GM18520 (cell line): ENCODE measurements at regions not wholly inside any gene's neighbourhood (a gene's known extent, or its start where the extent isn't known, plus 50 kb on each side); places are given as distances from the start of the nearest gene placed in this dataset.
"Not testable (repeated sequence)": the region's sequence is repeated elsewhere in the genome, so short reads cannot be mapped to it uniquely, and the experiment has no call there.

Experiments
- ATAC-seq: cut with Tn5 transposase; IDR thresholded peaks from one replicate; pipeline ENCODE4 v1.9.1; 2021; ENCODE audit not compliant: unreplicated experiment

DNA sequence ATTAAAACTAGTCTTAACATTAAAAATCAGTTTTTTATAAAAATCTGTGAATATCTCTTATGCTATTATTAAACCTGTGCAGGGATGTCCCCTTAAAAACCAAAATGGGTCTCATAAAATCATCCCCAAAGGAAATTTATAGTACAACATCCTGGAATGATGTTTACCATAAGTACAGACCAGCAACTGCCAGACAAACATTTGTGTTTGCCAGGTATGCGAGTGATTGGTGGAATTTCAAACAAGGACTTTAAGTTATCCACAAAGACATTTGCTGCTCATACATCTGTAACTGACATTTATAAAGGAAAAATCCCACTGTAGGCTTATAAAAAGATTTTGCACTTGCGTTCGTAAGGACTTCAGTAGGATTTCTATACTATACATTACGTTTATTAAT is 1375.4 kb upstream of the WWC1 start:
- ATAC-seq = no peak

DNA sequence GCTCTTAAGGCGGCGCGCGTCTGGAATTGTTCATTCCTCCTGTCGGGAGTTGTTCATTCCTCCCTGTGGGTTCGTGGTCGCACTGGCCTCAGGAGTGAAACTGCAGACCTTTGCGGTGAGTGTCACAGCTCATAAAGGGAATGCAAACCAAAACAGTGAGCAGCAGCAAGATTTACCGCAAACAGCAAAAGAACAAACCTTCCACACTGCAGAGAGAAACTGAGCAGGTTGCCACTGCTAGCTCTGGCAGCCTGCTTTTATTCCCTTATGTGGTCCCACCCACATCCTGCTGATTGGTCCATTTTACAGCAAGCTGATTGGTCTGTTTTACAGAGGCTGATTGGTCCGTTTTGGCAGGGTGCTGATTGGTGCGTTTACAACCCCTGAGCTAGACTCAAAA is 1365.3 kb upstream of the WWC1 start:
- ATAC-seq = no peak

DNA sequence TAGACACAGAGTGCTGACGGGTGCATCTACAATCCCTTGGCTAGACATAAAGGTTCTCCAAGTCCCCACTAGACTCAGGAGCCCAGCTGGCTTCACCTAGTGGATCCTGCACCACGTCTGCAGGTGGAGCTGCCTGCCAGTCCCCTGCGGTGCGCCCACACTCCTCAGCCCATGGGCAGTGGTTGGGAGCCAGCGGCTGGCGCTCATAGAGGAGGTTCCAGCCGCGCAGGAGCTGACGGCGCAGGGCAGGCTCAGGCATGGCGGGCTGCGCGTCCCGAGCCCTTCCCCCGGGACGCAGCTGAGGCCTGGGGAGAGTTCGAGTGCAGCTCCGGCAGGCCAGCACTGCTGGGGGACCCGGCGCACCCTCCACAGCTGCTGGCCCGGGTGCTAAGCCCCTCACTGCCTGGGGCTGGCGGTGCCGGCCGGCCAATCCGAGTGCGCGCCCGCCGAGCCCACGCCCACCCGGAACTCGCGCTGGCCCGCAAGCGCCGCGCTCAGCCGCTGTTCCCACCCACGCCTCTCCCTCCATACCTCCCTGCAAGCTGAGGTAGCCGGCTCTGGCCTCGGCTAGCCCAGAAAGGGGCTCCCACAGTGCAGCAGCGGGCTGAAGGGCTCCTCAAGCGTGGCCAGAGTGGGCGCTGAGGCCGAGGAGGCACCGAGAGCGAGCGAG is 1364.5 kb upstream of the WWC1 start:
- ATAC-seq = not testable (repeated sequence)

DNA sequence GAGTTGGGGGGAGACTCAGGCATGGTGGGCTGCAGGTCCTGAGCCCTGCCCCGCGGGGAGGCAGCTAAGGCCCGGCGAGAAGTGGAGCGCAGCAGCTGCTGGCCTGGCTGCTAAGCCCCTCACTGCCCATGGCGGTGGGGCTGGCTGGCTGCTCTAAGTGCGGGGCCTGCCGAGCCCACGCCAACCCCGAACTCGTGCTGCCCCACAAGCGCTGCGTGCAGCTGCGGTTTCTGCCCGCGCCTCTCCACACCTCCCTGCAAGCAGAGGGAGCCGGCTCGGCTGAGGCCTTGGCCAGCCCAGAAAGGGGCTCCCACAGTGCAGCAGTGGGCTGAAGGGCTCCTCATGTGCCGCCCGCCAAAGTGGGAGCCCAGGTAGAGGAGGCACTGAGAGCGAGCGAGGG is 1355.1 kb upstream of the WWC1 start:
- no peak for ATAC-seq

DNA sequence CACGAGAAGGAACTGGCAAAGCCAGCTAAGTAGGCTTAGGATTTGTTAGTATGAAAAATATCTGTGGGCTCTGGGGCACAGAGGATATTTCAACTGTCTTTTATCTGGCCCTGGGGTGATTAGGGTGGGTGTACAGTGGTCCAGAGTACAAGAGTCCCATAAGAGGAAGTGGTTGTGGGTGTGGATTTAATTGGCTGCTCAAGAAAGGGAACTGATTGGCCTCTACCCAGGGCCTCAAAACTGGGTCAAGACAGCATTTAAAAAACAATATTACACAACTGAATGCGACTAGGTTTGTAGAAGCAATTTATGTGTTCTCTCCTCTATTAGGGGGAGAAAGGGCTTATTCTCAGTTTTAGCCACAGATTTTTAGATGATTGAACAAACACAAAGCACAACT is 1353.4 kb upstream of the WWC1 start:
- no peak for ATAC-seq

DNA sequence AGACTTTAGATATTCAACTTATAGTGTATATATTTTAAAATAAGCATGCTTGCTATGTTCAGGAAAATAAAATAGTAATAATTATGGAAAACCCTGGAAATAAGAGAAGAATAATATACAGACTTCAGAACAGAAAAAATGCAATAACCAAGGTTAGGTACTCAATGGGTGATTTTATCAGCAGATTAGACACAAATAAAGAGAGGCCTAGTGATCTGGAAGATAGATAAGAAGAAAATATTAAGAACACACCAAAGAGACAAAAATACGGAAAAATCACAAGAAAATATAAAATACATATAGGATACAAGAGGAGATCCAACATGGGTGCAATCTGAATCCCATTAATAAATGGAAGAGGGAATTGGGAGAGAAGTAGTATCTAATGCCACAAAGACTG is 1348.5 kb upstream of the WWC1 start:
- ATAC-seq = no peak

DNA sequence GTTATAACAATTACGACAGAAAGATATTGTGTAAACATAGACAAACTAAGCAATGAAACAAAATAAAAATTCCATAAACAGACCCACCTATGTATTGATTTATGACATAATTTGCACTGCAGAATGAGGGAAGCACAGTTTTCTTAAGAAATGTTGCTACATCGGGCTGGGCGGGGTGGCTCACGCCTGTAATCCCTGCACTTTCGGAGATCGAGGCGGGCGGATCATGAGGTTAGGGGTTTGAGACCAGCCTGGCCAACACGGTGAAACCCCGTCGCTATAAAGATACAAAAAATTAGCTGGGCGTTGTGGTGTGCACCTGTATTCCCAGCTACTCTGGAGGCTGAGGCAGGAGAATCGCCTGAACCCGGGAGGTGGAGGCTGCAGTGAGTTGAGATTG is 1344.4 kb upstream of the WWC1 start:
- ATAC-seq = no peak

DNA sequence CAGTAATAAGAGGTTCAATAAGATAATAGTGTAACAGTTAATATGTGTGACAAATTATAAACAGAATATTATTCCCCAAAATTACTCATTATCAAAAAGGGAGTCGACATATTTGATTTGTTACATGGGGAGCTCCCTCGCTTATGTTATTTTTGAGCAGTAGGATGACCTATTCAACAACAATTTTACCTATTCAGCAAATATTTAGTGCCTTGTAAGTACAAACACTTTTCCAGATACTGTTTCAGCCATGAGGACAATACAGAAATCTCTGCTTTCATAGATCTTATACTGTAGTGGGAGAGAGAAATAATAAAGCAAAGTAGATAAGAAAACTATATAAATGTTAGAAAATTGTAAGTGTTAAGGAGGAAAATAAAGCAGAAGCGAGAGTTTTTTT is 1342.8 kb upstream of the WWC1 start:
- no peak for ATAC-seq

DNA sequence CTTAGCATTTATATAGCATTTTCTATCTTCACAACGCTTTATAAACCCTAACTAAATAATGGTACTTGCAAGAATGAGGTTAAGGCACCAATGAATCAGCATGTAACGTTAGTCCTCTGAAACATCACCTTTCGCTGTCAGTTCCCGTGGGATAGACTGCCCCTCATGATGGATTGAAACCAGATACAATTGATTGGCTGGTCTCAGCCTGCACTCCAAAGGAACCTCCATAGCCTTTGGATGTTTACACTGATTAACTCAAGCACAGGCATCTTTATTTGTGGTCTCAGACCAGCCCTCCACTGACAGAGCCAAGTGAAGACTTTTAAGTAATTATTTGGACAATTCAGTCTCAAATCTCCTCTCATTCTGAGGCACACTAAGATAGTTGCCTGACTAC is 1339.4 kb upstream of the WWC1 start:
- no peak for ATAC-seq

DNA sequence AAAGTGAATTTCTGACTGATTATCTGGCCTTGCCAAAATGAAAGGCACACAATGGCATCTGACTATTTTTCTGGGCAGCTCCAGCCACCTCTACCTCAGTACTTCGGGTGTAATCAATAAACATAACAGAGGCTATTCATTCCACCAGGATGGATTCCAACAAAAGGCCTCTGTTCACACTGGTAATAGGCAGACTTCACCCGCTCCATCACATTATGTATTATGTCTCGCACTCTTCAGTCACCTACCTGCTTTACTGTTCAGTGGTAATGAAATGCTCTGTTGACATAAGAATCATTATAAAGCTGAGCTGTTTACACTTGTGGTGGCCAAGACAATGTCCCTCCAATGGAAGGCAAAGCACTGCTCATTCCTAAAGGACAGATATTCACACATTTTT is 1333.7 kb upstream of the WWC1 start:
- ATAC-seq = no peak

DNA sequence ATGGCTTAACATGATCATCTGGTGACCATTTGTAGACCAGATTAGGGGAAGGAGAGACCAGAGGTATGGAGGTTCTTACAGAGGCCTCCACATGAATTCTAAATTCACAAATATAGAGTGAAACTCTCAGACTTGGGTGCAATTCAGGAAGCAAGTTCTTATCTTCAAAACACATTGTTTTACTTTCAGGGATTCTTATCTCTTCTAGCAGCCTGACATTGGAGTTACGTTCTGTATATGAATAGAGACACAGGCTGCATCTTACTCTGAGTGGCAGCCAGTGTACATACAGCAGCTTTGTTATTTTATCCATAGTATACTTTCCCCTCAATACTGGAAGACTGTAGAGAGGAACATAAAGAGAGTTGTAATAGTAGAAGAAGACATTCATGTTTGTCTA is 1331.7 kb upstream of the WWC1 start:
- no peak for ATAC-seq

DNA sequence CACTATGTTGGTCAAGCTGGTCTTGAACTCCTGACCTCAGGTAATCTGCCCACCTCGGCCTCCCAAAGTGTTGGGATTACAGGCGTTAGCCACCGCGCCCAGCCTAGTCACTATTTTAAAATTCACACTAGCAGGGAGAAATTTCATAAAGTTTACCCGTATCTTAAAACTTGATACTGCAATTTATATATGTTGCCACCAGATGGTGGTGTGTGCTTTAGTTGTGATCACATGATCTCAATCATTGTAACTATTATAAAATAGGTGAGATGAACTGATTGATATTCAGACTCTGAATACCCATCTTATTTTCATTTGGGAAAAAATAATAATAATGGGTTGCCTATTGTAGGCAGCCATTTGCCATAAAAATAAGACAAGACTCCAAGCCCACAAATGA is 1330.4 kb upstream of the WWC1 start:
- ATAC-seq = no peak

DNA sequence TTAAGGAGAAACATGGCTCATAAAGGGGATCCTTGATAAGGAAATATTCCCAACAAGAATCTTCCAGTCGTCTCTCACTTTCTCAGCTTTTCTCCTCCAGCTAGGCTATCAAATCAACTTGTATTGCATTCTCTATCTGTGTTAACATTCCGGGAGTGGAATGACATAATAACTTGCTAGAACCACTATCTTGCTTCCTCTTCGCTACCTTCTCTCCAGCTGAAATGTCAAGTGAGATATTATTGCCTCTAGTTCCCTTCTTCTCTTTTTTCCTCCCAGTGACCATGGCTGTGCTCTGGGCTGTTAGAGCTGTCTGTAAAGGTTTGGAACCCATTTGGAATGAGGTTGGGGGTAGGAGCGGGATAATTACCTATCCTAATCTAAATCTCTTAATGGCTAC is 1329.5 kb upstream of the WWC1 start:
- no peak for ATAC-seq

DNA sequence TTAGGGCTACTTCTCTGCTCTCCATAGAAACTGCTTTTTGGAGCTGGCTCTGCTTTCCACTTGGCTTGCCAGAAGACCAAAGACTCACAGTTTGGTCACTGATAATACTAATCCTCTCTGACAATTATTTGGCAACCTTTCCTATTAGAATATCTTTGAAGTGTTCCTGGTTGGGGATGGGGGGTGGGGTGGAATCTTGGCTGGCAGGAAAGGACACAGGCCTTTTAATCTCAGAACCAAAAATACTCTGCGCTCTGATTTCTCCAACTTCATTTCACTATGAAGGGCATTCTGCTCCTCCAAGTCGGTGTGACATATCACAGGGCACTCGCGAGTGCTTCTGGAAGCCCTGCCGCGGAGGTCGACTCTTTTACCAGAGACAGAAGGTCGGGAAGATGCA is 1329.0 kb upstream of the WWC1 start:
- ATAC-seq = no peak

DNA sequence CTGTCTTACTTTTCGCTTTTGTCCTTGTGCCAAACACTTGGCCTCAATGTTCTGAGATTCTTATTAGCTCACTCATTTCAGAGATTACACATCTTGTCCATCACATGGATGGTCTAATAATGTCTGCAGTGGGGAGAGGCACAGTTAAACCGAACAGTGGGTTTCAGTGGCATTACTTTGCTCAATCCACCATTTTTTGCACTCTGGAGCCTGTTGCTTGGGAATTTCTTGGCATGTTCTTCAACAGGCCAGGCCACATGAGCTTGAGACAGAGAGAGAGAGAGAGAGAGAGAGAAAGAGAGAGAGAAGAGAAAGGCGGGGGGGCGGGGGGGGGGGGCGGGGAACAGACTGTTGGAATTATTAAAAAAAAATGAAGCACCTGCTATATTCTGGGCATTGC is 1327.8 kb upstream of the WWC1 start:
- ATAC-seq = no peak

DNA sequence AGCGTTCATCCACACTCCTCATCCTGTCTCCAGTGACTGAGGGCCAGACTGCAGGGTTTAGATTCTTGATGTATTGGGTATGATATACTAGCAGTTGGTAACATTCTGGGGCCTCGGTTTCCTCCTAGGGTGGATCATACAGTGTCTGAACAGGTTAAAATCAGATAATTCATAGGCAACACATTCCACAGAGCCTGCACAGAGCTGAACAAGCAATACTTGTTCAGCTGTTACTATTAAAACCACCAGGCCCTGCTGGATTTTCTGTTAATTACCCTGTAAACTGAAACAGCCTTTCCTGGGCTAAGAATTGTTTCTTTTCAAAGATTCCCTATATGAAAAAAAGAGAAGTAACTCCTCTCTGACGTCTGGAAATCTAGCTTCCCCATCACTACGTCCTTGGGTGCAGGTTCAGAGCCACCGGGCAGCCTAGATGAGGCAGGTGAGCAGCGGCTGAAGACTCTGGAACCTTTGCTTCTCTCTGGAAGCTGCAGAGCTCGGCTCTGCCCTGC is 1313.5 kb upstream of the WWC1 start:
- ATAC-seq = no peak

DNA sequence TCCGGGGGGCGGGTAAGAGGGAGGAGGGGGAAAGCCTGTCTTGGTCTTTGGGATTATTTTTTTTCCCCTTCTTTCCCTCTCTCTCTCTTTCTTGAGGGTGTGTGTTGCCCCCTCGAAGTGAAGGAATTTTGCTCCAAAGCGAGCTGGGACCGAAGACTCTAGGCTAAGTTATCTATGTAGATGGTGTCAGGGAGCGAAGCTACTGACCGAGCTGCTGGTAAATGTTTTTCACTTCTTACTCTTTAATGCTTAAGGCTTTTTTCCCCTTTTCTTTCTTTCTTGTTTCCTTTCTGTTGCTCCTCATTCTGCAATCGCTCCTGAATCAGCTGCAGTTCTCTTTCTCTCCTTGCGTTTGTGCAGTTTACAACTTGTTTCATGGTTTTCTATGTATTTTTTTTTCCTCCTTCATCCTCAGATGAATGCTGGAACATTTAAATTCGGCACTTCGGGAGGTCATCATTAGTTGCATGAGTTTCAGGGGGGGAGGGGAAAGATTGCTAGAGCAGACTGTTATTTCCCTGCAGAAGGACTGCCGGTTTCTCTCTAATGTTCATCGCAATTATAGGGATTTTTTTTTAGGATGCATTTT is 1312.0 kb upstream of the WWC1 start:
- no peak for ATAC-seq

DNA sequence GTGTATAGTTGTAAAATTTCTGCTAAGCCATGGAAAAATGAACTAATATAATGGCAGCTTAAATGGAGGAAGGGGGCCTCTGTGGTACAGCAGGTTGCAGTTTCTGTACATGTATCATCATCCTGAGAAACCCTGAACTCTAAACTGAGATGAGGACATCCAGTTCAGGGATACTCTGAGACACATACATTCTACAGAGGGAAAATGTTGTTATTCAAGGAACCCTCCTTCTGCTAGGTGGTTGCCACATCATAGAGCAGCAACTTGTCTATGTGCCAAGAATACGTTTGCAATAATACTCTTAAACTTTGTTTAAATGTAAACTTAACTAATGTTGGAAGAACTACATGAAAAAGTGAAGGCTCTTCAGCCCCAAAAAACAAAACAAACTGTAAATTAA is 1310.8 kb upstream of the WWC1 start:
- no peak for ATAC-seq

DNA sequence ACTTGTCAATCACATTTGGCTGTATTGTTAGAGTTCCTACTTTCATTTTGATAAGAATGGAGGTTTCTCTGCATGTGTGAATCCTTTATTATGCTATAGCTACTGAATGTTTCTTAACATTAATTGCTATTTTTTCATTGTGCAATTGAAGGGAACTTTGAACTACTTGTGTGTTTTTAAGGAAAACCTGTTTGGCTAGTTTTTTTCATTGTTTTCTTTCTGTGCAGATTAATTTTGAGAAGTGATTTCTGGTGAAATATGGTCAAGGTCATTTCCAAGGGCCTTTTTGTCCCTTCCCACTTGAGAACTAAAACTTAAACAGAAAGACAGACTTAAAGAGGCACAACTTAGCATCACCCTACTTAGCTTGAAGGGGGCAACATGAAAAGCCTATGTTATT is 1309.2 kb upstream of the WWC1 start:
- no peak for ATAC-seq

DNA sequence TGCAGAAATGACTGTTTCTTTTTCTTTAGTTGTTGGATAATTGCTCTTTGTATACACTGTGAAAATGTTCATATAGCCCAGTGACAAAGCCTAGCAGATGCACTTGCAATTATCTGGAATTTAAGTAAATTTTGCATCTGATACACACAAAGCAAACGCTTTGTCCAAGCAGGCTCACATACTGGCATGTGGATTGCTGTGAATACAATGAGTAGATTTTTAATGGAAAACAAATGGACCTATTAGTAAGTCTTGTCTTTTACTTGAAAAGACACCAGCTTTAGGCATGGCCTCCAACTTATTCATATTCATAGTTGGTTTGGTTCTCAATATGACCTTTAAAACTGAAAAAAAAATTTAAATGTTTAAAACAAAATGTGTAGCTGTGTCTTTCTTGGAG is 1299.8 kb upstream of the WWC1 start:
- ATAC-seq = no peak

DNA sequence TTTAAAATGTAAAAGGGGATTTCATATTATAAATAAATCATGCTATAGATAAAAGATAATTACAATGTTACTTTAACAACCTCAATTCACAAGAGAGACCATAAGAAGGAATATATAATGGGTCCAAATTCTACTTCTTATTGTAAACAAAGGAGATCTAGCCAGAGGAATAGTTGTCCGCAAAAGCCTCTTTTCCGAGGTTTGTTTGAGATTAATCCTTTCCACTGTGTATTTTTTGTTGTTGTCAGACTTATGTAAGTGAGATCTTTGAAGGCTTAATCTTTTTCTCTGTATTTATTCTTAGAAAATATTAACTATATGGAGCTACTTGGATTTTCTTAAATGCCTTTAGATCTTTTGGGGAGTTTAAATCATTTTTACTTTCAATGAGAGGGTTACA is 1299.3 kb upstream of the WWC1 start:
- ATAC-seq = no peak

DNA sequence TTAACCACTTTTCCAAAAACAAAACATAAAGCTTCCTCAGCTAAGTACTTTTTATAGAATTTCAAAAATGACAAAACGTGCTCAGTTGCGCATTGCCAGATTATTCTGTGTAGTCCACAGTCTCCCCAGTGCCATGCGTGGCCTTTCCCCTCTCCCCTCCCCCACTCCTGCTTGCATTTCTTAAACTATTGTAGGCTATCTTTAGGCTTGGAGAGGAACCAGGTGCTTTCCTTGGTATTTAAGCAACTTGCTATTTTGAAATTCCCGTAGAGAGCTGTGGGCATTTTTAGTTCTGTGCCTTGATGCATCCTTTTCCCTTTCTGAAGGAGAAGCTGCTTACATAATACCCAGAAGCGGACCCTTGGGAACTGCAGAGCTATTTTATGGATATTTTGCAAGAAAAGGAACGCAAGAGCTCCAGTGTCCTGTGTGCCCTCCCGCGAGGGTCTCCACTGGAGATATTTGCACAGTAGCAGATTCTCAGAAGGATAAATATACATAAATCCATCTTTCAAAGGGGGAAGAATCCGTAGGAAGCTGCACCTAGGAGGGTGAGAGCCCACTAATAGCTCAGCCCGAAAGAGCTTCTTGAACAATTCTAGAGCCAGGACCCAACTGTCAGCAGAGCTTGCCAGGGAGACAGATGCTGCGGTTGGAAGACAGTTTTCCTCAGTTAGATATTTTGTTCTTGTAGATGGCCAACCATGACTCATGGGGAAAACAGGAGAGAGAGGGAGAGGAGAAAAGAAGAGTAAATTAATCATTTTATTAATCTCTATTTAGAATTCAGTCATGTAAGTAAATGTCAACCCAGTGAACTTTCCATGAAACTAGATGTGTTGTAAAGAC is 1298.3 kb upstream of the WWC1 start:
- no peak for ATAC-seq
